A549 (cell line): ENCODE measurements at regions not wholly inside any gene's neighbourhood (a gene's known extent, or its start where the extent isn't known, plus 50 kb on each side); places are given as distances from the start of the nearest gene placed in this dataset.

ENCODE experiments used
- ATAC-seq, 2 experiments: fragments of 200-7000 bp in 1 of 2; fragments of >200 bp in 1 of 2; cut with Nextera tagmentation in 1 of 2; cut with Tn5 transposase in 1 of 2; 3 replicates each; pipeline versions ENCODE4 v1.8.0 to v1.9.1; 2018 to 2020; ENCODE audit warnings: mild to moderate bottlenecking in 1 of 2, moderate library complexity in 1 of 2
- CTCF ChIA-PET: fragments of 300-600 bp; sonication (Branson Sonifier 250); formaldehyde crosslinking; extraction: SDS; loops from one replicate; lab custom pipeline; 2021; ENCODE audit warnings: antibody characterized with exemption, inconsistent platforms; lab: Yijun Ruan, JAX
- POLR2A ChIA-PET: fragments of 350-600 bp; formaldehyde crosslinking; extraction: SDS; loops from one replicate; lab custom pipeline; 2021; ENCODE audit warnings: antibody characterized with exemption, inconsistent platforms; lab: Yijun Ruan, JAX
- DNase-seq, 2 experiments: peaks; one replicate each; pipeline versions ENCODE4 v3.0.0 to v3.0.0-alpha.2; 2011 to 2016; ENCODE audit warnings: low read depth in 1 of 2, low spot score in 1 of 2
- FAIRE-seq: peaks from 2 replicates; lab custom pipeline; 2011; peaks lifted over from hg19 to GRCh38; lab: Jason Lieb, UNC
- H3K27ac ChIP-seq, 2 experiments: fragments of >200 bp; sonication (Bioruptor Twin); formaldehyde crosslinking; 3 replicates each; pipeline ENCODE4 v1.5.1; 2016 to 2017
- H3K4me1 ChIP-seq: fragments of >200 bp; sonication (Bioruptor Twin); formaldehyde crosslinking; 3 replicates; pipeline ENCODE4 v1.6.1; 2016
- H3K4me2 ChIP-seq: fragments of >200 bp; sonication (Bioruptor Twin); formaldehyde crosslinking; 3 replicates; pipeline ENCODE4 v1.6.1; 2016
- H3K4me3 ChIP-seq: fragments of >200 bp; sonication (Bioruptor Twin); formaldehyde crosslinking; 3 replicates; pipeline ENCODE4 v1.5.1; 2016
- H3K9me3 ChIP-seq: fragments of >200 bp; sonication (Bioruptor Twin); formaldehyde crosslinking; 3 replicates; pipeline ENCODE4 v1.6.1; 2016
- CEBPB ChIP-seq, 2 experiments: fragments of >200 bp in 1 of 2; sonication (Bioruptor Twin) in 1 of 2; formaldehyde crosslinking in 1 of 2; IDR thresholded peaks; 2 replicates each; pipeline ENCODE4 v1.6.1; 2012 to 2016
- CHD2 ChIP-seq: fragments of 150-350 bp; IDR thresholded peaks from 2 replicates; pipeline ENCODE4 v1.6.1; 2014; ENCODE audit warnings: low read length; ENCODE audit not compliant: partially characterized antibody
- CHD4 ChIP-seq: fragments of 200-600 bp; sonication (generic); IDR thresholded peaks from 2 replicates; pipeline ENCODE4 v1.6.1; 2016; ENCODE audit warnings: antibody characterized with exemption, mild to moderate bottlenecking, borderline replicate concordance
- EHF ChIP-seq: fragments of 250-450 bp; sonication (Bioruptor Pico); IDR thresholded peaks from 2 replicates; pipeline ENCODE4 v1.5.0; 2020; ENCODE audit warnings: mild to moderate bottlenecking
- EP300 ChIP-seq, 2 experiments: fragments of >200 bp; sonication (Bioruptor Twin); formaldehyde crosslinking; IDR thresholded peaks; 2 replicates in 1 of 2; 3 replicates in 1 of 2; pipeline ENCODE4 v1.6.1; 2016 to 2017
- ESRRA ChIP-seq: fragments of 150-350 bp; IDR thresholded peaks from 2 replicates; pipeline ENCODE4 v1.6.1; 2014; ENCODE audit warnings: mild to moderate bottlenecking, low read length, borderline replicate concordance
- FOSB ChIP-seq: fragments of 250-450 bp; sonication (Bioruptor Pico); IDR thresholded peaks from 2 replicates; pipeline ENCODE4 v1.5.0; 2020; ENCODE audit warnings: mild to moderate bottlenecking, moderate library complexity
- FOXS1 ChIP-seq: fragments of 250-450 bp; sonication (Bioruptor Pico); IDR thresholded peaks from 2 replicates; pipeline ENCODE4 v1.5.0; 2020; ENCODE audit warnings: mild to moderate bottlenecking, moderate library complexity
- HOXB13 ChIP-seq: fragments of 250-450 bp; sonication (Bioruptor Pico); IDR thresholded peaks from 2 replicates; pipeline ENCODE4 v1.5.0; 2020; ENCODE audit warnings: low read depth, mild to moderate bottlenecking, moderate library complexity
- JUN ChIP-seq, 2 experiments: fragments of >200 bp; sonication (Bioruptor Twin); formaldehyde crosslinking; IDR thresholded peaks; 2 replicates in 1 of 2; 3 replicates in 1 of 2; pipeline ENCODE4 v1.6.1; 2016 to 2017
- MYC ChIP-seq: IDR thresholded peaks from 2 replicates; pipeline ENCODE4 v1.6.1; 2012; ENCODE audit warnings: mild to moderate bottlenecking, inconsistent platforms, low read length, improper control_type of control experiment, borderline replicate concordance
- NFE2L2 ChIP-seq: fragments of 150-350 bp; conservative IDR thresholded peaks from 2 replicates; pipeline ENCODE4 v1.6.1; 2014; ENCODE audit warnings: low read length
- NR3C1 ChIP-seq: fragments of >200 bp; sonication (Bioruptor Twin); formaldehyde crosslinking; IDR thresholded peaks from 3 replicates; pipeline ENCODE4 v1.6.1; 2017
- PBX3 ChIP-seq: IDR thresholded peaks from 2 replicates; pipeline ENCODE4 v1.6.1; 2012
- PHF8 ChIP-seq: fragments of 200-600 bp; sonication (generic); IDR thresholded peaks from 2 replicates; pipeline ENCODE4 v1.6.1; 2016; ENCODE audit warnings: low read depth, mild to moderate bottlenecking, antibody characterized with exemption, moderate library complexity, borderline replicate concordance
- POLR2A ChIP-seq: IDR thresholded peaks from 2 replicates; pipeline ENCODE4 v1.6.1; 2012; ENCODE audit warnings: mild to moderate bottlenecking, low read length
- POLR2AphosphoS2 ChIP-seq: conservative IDR thresholded peaks from 2 replicates; pipeline ENCODE4 v1.6.1; 2012; ENCODE audit warnings: low read length, improper control_type of control experiment, inconsistent platforms
- RAD21 ChIP-seq, 2 experiments: fragments of >200 bp in 1 of 2; sonication (Bioruptor Twin) in 1 of 2; formaldehyde crosslinking in 1 of 2; IDR thresholded peaks in 1 of 2; conservative IDR thresholded peaks in 1 of 2; 2 replicates in 1 of 2; 3 replicates in 1 of 2; pipeline ENCODE4 v1.6.1; 2012 to 2018; ENCODE audit warnings: inconsistent platforms in 1 of 2
- RCOR1 ChIP-seq: fragments of 150-350 bp; IDR thresholded peaks from 2 replicates; pipeline ENCODE4 v1.6.1; 2014; ENCODE audit warnings: antibody characterized with exemption, low read length, low read depth
- SMC3 ChIP-seq: fragments of >200 bp; sonication (Bioruptor Twin); formaldehyde crosslinking; IDR thresholded peaks from 3 replicates; pipeline ENCODE4 v1.6.1; 2018; ENCODE audit warnings: inconsistent platforms
- SREBF2 ChIP-seq: fragments of 450-650 bp; IDR thresholded peaks from 2 replicates; pipeline ENCODE4 v1.6.1; 2014; ENCODE audit warnings: mild to moderate bottlenecking, moderate library complexity
- ZFP36 ChIP-seq: fragments of 450-650 bp; IDR thresholded peaks from 2 replicates; pipeline ENCODE4 v1.6.1; 2014; ENCODE audit warnings: borderline replicate concordance; ENCODE audit not compliant: partially characterized antibody
- WGBS: methylation state at CpG from one replicate; pipeline ENCODE4 v1.1.6; 2017; ENCODE audit errors: missing lambda C conversion rate; 5-methylcytosine and 5-hydroxymethylcytosine counted together
- TF ChIP-seq, protein P1 (sequence below): IDR thresholded peaks from 2 replicates; pipeline ENCODE4 v1.6.1; 2012; ENCODE audit warnings: low read depth, borderline replicate concordance
- TF ChIP-seq, protein P2 (sequence below): fragments of >200 bp; sonication (Bioruptor Twin); formaldehyde crosslinking; IDR thresholded peaks from 3 replicates; pipeline ENCODE4 v1.6.1; 2016
- TF ChIP-seq, protein P3 (sequence below): fragments of >200 bp; sonication (Bioruptor Twin); formaldehyde crosslinking; IDR thresholded peaks from 2 replicates; pipeline ENCODE4 v1.6.1; 2016

GRCh38 chr6:48744948-48745347 lies 634.0 kb upstream of the PTCHD4 start:
- H3K27ac ChIP-seq: no peak overlapping the region
- ATAC-seq: no peak
- POLR2A ChIA-PET: no interaction called here
- FAIRE-seq: no peak
- H3K9me3 ChIP-seq: no peaks in the 10 kb centered on the region
- TF ChIP-seq NFE2L2 (no peak), ESRRA (no peak), MYC (no peak), SMC3 (no peak), ZFP36 (no peak), PHF8 (no peak), POLR2AphosphoS2 (no peak), HOXB13 (CRISPR knock-in tag) (no peak), FOSB (CRISPR knock-in tag) (no peak), NR3C1 (no peak), PBX3 (no peak), EP300 (IDR thresholded peaks at IDR 0.05) (no peak)
- TF ChIP-seq, protein P1, sequence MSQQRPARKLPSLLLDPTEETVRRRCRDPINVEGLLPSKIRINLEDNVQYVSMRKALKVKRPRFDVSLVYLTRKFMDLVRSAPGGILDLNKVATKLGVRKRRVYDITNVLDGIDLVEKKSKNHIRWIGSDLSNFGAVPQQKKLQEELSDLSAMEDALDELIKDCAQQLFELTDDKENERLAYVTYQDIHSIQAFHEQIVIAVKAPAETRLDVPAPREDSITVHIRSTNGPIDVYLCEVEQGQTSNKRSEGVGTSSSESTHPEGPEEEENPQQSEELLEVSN: no peak
- TF ChIP-seq, protein P2, sequence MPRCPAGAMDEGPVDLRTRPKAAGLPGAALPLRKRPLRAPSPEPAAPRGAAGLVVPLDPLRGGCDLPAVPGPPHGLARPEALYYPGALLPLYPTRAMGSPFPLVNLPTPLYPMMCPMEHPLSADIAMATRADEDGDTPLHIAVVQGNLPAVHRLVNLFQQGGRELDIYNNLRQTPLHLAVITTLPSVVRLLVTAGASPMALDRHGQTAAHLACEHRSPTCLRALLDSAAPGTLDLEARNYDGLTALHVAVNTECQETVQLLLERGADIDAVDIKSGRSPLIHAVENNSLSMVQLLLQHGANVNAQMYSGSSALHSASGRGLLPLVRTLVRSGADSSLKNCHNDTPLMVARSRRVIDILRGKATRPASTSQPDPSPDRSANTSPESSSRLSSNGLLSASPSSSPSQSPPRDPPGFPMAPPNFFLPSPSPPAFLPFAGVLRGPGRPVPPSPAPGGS: no peak
- TF ChIP-seq, all 56 proteins: peak for 0
- Histone ChIP-seq H3K4me1 (0 out of 3 replicates have a peak, but pooled peaks cover 10% of the 10 kb centered on the region), H3K4me3 (no peak overlapping the region), H3K4me2 (no peak overlapping the region; the same call in 2 of the 3 replicates)
- CTCF ChIA-PET: no interaction called here
- no peak for DNase-seq

- WGBS: 73% methylated on average over 3 of the region's 3 CpGs
- Histone ChIP-seq H3K27ac (no peak overlapping the region), H3K9me3 (no peaks in the 10 kb centered on the region), H3K4me1 (0 out of 3 replicates have a peak, but pooled peaks cover 10% of the 10 kb centered on the region), H3K4me2 (no peak overlapping the region), H3K4me3 (no peak overlapping the region)
- CTCF ChIA-PET: interaction anchor here (0.8 to 1.1 kb wide), 2 partner anchors 13 to 15 kb away, joined by 3 read pairs; no protein-coding TSS in a partner anchor
- POLR2A ChIA-PET: no interaction called here
- ATAC-seq (no peak), FAIRE-seq (no peak), DNase-seq (no peak)
- TF ChIP-seq CHD2: no peak
- no peak for TF ChIP-seq ESRRA
- TF ChIP-seq, protein P3, sequence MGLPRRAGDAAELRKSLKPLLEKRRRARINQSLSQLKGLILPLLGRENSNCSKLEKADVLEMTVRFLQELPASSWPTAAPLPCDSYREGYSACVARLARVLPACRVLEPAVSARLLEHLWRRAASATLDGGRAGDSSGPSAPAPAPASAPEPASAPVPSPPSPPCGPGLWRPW: no peak
- no peak for TF ChIP-seq POLR2A
- TF ChIP-seq FOXS1 (CRISPR knock-in tag): no peak
- TF ChIP-seq RAD21 (conservative IDR thresholded peaks at IDR 0.05 in 1 of 2, IDR thresholded peaks at IDR 0.05 in 1 of 2): no peak
- TF ChIP-seq SREBF2: no peak
- TF ChIP-seq NR3C1: no peak
- TF ChIP-seq RCOR1: no peak
- no peak for TF ChIP-seq CHD4
- no peak for TF ChIP-seq JUN (IDR thresholded peaks at IDR 0.05)
- TF ChIP-seq EHF (CRISPR knock-in tag): no peak
- TF ChIP-seq CEBPB (IDR thresholded peaks at IDR 0.05): no peak
- no peak for TF ChIP-seq SMC3
These were observed 632.7 kb upstream of the PTCHD4 start for GRCh38 chr6:48743738-48744137.
